ENCODE measurements at regions not wholly inside any gene's neighbourhood (a gene's known extent, or its start where the extent isn't known, plus 50 kb on each side); places are given as distances from the start of the nearest gene placed in this dataset.

DNA sequence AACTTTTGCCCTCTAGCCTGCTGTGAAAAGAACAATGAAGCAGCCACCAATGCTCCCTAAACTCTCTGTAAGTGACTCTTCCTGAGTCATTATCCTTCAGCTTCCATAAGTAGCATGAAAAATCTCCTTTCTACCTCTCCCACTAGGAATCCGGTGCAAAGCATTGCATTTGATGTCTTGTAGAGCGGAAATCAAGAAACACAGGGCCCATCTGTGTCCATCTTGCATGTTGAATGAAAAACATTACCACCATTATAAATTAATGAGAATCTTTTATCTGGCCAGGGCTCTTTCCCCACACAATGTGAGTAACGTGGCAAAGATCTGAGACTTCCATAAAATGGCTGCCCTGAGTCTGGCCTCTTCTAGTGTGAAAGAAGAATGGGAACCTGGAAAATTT, 324.4 kb downstream of the ADGRL2 start:
- TF ChIP-seq EP300 (IDR thresholded peaks at IDR 0.05) (no peak), POLR2A (IDR thresholded peaks at IDR 0.05; ENCODE audit: low read depth) (no peak), POLR2AphosphoS5 (IDR thresholded peaks at IDR 0.05) (no peak)
- TF ChIP-seq, protein P1, sequence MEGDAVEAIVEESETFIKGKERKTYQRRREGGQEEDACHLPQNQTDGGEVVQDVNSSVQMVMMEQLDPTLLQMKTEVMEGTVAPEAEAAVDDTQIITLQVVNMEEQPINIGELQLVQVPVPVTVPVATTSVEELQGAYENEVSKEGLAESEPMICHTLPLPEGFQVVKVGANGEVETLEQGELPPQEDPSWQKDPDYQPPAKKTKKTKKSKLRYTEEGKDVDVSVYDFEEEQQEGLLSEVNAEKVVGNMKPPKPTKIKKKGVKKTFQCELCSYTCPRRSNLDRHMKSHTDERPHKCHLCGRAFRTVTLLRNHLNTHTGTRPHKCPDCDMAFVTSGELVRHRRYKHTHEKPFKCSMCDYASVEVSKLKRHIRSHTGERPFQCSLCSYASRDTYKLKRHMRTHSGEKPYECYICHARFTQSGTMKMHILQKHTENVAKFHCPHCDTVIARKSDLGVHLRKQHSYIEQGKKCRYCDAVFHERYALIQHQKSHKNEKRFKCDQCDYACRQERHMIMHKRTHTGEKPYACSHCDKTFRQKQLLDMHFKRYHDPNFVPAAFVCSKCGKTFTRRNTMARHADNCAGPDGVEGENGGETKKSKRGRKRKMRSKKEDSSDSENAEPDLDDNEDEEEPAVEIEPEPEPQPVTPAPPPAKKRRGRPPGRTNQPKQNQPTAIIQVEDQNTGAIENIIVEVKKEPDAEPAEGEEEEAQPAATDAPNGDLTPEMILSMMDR (IDR thresholded peaks at IDR 0.05): no peak
